Type B pancreatic cell (in vitro differentiated cells): ENCODE measurements at regions not wholly inside any gene's neighbourhood (a gene's known extent, or its start where the extent isn't known, plus 50 kb on each side); places are given as distances from the start of the nearest gene placed in this dataset.

ENCODE experiments used
- DNase-seq: peaks from one replicate; pipeline ENCODE4 v3.0.0; 2021; ENCODE audit warnings: mixed read lengths; ENCODE audit not compliant: unreplicated experiment; ENCODE audit errors: extremely low spot score
- H3K27ac Mint-ChIP-seq: 2 replicates; pipeline ENCODE4 v1.8.0; 2021; ENCODE audit warnings: mild to moderate bottlenecking, mixed read lengths
- H3K27me3 Mint-ChIP-seq: 2 replicates; pipeline ENCODE4 v1.8.0; 2021; ENCODE audit warnings: mixed read lengths
- H3K36me3 Mint-ChIP-seq: 2 replicates; pipeline ENCODE4 v1.8.0; 2021; ENCODE audit warnings: mixed read lengths
- H3K4me1 Mint-ChIP-seq: one replicate; pipeline ENCODE4 v1.8.0; 2021; ENCODE audit warnings: mixed read lengths; ENCODE audit not compliant: unreplicated experiment
- H3K4me3 Mint-ChIP-seq: 2 replicates; pipeline ENCODE4 v1.8.0; 2021; ENCODE audit warnings: mild to moderate bottlenecking, mixed read lengths
- H3K9me3 Mint-ChIP-seq: 2 replicates; pipeline ENCODE4 v1.8.0; 2021; ENCODE audit warnings: mixed read lengths
- TF ChIP-seq, protein P1 (sequence below): fragments of 200-600 bp; sonication (generic); conservative IDR thresholded peaks from 2 replicates; pipeline ENCODE4 v1.5.0; 2021; ENCODE audit warnings: antibody characterized with exemption, mild to moderate bottlenecking

DNA sequence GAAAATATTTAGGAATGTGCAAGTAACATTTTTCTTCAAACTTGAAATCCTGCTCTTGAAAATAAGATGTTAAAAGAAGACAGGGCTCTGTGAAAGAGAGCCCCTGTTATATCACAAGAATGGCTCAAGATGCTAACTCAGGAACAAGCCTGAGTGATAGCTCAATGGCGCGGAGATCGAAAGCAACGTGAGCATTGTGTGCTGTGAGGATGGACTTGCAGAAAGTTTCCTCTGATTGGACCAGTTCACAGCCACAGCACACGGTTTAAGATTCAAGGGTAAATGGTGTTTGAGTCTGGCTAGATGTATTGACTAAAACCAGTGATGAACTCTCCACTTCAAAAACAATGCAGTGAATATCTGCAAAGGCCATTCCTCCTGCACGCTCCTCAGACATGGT, 2387.0 kb downstream of the MAT2B start:
- no peak overlapping the region for H3K27ac Mint-ChIP-seq
- no peaks in the 10 kb centered on the region for H3K4me1 Mint-ChIP-seq
- DNase-seq: no peak
- no peaks in the 10 kb centered on the region for H3K36me3 Mint-ChIP-seq
- H3K27me3 Mint-ChIP-seq: no peaks in the 10 kb centered on the region
- H3K9me3 Mint-ChIP-seq: no peaks in the 10 kb centered on the region
- H3K4me3 Mint-ChIP-seq: no peak overlapping the region
- TF ChIP-seq, protein P1, sequence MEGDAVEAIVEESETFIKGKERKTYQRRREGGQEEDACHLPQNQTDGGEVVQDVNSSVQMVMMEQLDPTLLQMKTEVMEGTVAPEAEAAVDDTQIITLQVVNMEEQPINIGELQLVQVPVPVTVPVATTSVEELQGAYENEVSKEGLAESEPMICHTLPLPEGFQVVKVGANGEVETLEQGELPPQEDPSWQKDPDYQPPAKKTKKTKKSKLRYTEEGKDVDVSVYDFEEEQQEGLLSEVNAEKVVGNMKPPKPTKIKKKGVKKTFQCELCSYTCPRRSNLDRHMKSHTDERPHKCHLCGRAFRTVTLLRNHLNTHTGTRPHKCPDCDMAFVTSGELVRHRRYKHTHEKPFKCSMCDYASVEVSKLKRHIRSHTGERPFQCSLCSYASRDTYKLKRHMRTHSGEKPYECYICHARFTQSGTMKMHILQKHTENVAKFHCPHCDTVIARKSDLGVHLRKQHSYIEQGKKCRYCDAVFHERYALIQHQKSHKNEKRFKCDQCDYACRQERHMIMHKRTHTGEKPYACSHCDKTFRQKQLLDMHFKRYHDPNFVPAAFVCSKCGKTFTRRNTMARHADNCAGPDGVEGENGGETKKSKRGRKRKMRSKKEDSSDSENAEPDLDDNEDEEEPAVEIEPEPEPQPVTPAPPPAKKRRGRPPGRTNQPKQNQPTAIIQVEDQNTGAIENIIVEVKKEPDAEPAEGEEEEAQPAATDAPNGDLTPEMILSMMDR: no peak

DNA sequence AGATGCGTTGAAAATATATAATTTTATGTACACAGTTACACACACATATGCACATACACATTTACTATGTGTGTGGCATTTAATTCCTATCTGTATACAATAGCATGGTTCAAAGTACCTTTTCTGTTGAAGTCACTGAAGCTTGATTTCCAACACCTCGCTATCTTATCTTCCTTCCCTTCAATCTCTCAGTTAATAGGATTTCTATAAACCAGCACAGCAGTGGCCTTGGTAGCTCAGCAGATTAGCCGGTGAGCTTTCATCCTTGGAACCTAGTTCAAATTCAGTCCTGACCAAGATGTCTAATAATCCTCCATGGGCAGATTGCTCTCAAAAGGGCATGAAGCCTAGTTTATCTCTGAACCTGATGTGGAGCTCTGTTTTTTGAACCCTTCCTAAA, 2389.5 kb downstream of the MAT2B start:
- no peak for DNase-seq
- Mint-ChIP-seq H3K4me1 (no peaks in the 10 kb centered on the region), H3K27me3 (no peaks in the 10 kb centered on the region), H3K4me3 (no peak overlapping the region), H3K36me3 (no peaks in the 10 kb centered on the region), H3K9me3 (peaks cover 6% of the 10 kb centered on the region), H3K27ac (no peak overlapping the region)
- TF ChIP-seq, protein P1: no peak

DNA sequence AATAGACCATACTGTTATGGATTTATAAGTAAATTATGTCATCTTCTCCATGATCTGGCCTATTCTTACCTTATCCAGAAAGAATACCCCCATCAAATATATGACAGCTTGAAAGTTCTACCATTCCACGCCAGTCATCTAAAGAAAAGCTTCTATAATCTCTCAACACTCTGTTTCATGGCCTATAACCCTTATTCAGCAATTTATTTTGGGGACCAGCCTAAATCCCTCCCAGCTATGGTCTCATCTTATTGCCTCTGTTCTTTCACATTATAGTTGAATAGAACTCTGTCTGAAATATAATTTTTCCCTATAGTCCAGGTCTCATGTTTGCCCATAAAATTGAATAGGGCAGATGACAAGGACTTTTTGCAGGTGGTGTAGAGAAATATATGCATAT, 2387.6 kb upstream of the WWC1 start:
- H3K4me3 Mint-ChIP-seq: no peak overlapping the region
- no peaks in the 10 kb centered on the region for H3K4me1 Mint-ChIP-seq
- H3K27me3 Mint-ChIP-seq: no peaks in the 10 kb centered on the region
- H3K9me3 Mint-ChIP-seq: peaks cover 7% of the 10 kb centered on the region
- no peaks in the 10 kb centered on the region for H3K36me3 Mint-ChIP-seq
- TF ChIP-seq, protein P1: no peak
- DNase-seq: no peak
- H3K27ac Mint-ChIP-seq: no peak overlapping the region

DNA sequence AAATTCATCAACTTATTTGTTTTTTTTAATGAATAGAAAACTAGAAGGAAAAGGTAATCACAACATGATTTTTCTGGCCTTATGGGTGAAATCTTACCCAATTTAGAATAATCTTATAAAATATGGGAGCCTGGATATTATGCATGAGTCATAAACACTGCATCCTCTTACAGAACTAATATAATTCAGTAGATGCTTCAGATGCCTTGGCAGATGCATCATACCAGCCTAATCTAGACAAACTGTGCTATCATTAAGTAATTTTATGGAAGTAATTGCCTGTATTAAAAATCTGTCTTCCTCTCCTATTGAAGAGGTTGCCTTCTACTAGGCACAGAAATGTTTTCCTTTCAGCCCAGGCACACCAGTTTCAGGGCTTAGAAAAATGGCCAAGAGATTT, 2384.6 kb upstream of the WWC1 start:
- no peak overlapping the region for H3K4me3 Mint-ChIP-seq
- H3K27me3 Mint-ChIP-seq: no peaks in the 10 kb centered on the region
- DNase-seq: no peak
- H3K27ac Mint-ChIP-seq: no peak overlapping the region
- no peaks in the 10 kb centered on the region for H3K9me3 Mint-ChIP-seq
- no peaks in the 10 kb centered on the region for H3K4me1 Mint-ChIP-seq
- TF ChIP-seq, protein P1: no peak
- no peaks in the 10 kb centered on the region for H3K36me3 Mint-ChIP-seq

DNA sequence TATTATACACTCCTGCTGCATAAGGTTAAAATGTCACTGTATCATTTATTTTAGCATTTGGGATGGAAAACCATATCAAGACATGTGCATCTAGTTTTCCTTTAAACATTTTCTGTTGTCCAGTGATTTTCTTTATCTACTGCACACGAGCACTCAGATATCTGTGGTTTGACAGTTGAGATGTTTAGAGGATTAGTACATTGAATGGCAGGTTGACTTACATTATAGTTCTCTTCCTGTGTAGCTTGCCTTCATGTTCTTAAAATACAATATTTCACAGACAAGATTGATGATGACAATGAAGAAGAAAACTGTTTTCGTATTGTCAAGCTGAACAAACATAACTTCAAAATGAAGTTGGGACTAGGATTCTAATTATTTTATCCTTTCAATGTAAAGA, 2378.4 kb upstream of the WWC1 start:
- Mint-ChIP-seq H3K4me1 (no peaks in the 10 kb centered on the region), H3K9me3 (no peaks in the 10 kb centered on the region)

DNA sequence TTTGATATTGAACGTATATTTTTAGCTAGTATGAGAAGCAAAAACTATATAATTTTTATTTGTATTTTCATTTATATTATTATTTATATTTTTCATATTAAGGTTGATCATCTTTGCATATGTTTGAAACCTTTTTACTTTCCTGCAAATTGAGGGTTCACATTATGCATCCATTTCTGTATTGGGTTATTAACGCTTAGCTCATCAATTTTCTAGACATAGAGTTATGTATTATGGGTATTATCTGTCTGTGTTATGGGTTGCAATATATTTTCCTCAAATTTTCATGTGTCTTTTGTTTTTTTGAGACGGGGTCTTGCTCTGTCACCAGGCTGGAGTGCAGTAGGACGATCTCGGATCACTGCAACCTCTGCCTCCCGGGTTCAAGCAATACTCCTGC, 2377.0 kb upstream of the WWC1 start:
- no peaks in the 10 kb centered on the region for H3K27me3 Mint-ChIP-seq
- no peak overlapping the region for H3K4me3 Mint-ChIP-seq
- peaks cover 6% of the 10 kb centered on the region for H3K9me3 Mint-ChIP-seq
- no peak overlapping the region for H3K27ac Mint-ChIP-seq
- DNase-seq: no peak
- TF ChIP-seq, protein P1: no peak
- no peaks in the 10 kb centered on the region for H3K4me1 Mint-ChIP-seq
- H3K36me3 Mint-ChIP-seq: no peaks in the 10 kb centered on the region

More for the DNA sequence above, 2378.4 kb upstream of the WWC1 start:
- Mint-ChIP-seq H3K36me3 (no peaks in the 10 kb centered on the region), H3K27me3 (no peaks in the 10 kb centered on the region), H3K27ac (no peak overlapping the region), H3K4me3 (no peak overlapping the region)
- TF ChIP-seq, protein P1: no peak
- DNase-seq: no peak
